ENCODE measurements at regions not wholly inside any gene's neighbourhood (a gene's known extent, or its start where the extent isn't known, plus 50 kb on each side); places are given as distances from the start of the nearest gene placed in this dataset.

DNA sequence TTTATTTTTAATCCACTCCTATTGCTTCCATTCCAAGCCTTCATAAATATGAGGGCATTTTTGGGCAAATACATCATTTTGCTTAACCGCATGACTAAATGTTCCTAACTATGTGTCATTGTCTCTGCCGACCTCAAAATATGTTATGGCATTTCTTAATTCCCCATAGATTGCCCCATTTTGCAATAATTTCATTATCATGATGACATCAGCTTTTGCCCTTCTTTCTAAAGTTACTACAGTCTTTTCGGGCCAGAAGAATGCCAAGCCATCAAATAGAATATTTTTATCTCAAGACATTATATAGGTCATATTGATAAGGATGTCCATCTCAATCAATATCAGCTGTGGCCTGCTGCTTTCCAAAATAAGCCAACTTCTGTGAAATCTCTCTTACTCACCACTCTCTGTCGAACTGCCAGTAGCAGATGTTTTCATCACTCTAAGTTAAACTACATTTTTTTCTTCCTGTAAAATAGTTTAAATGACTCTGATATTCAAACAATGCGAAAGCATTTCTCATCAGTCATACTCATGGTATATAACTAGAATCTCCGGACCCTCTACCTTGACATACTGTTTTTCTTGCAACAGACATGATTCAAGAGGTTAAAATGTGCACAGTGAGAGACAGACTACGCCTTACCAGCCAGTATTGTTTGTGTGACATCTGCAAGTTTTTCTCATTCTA, 1254.6 kb upstream of the CELF2 start:
- TF ChIP-seq BHLHE40 (IDR thresholded peaks at IDR 0.05; ENCODE audit: low read depth, low read length) = no peak
- TF ChIP-seq MXI1 (IDR thresholded peaks at IDR 0.05; ENCODE audit: borderline replicate concordance, low read depth, low read length) = no peak
- no peak for TF ChIP-seq ELK1 (IDR thresholded peaks at IDR 0.05; ENCODE audit: borderline replicate concordance, low read depth, low read length)
- TF ChIP-seq CTCF (conservative IDR thresholded peaks at IDR 0.05; ENCODE audit: low read depth, low read length) = no peak
- TF ChIP-seq RAD21 (IDR thresholded peaks at IDR 0.05; ENCODE audit: low read length) = no peak
- peak; percentile 87 for TF ChIP-seq CEBPB (IDR thresholded peaks at IDR 0.05; ENCODE audit: low read depth, low read length)
- TF ChIP-seq POLR2A (IDR thresholded peaks at IDR 0.05; ENCODE audit: low read depth, low read length) = no peak
- TF ChIP-seq MAFK (IDR thresholded peaks at IDR 0.05; ENCODE audit: low read depth, low read length) = no peak
- TF ChIP-seq USF2 (IDR thresholded peaks at IDR 0.05; ENCODE audit: low read depth, low read length) = no peak
- TF ChIP-seq CHD1 (IDR thresholded peaks at IDR 0.05; ENCODE audit: low read depth, low read length) = no peak
- no peak for TF ChIP-seq MAZ (IDR thresholded peaks at IDR 0.05; ENCODE audit: borderline replicate concordance, low read depth, low read length)
- TF ChIP-seq RFX5 (IDR thresholded peaks at IDR 0.05; ENCODE audit: low read depth, low read length) = no peak
- no peak for TF ChIP-seq SMC3 (IDR thresholded peaks at IDR 0.05; ENCODE audit: low read depth, low read length)
- TF ChIP-seq FOS (IDR thresholded peaks at IDR 0.05; ENCODE audit: low read depth, low read length) = no peak; the same call in 1 of the 2 replicates

All from IMR-90 (cell line).